Adrenal gland (tissue), 9 donors: ENCODE measurements at regions not wholly inside any gene's neighbourhood (a gene's known extent, or its start where the extent isn't known, plus 50 kb on each side); places are given as distances from the start of the nearest gene placed in this dataset.

Experiments used
- DNase-seq, 7 donors: peaks; one replicate each; pipeline ENCODE4 v3.0.0-alpha.2; 2019 to 2020
- H3K27ac ChIP-seq, 5 donors: fragments of 200-600 bp; sonication (generic) in 4 of 5; 1 replicate in 3 of 5; 2 replicates in 2 of 5; pipeline versions ENCODE4 v1.5.1 to v1.8.0; 2016 to 2020; ENCODE audit warnings: mild to moderate bottlenecking in 1 of 5
- H3K27me3 ChIP-seq: fragments of 200-600 bp; 2 replicates; pipeline ENCODE4 v1.8.0; 2021
- H3K36me3 ChIP-seq, 2 donors: fragments of 200-600 bp; replicated peaks in 1 of 2; 1 replicate in 1 of 2; 2 replicates in 1 of 2; pipeline versions ENCODE4 v1.5.1 to v1.8.0; 2018 to 2022
- H3K4me1 ChIP-seq, 2 donors: fragments of 200-600 bp; replicated peaks in 1 of 2; 1 replicate in 1 of 2; 2 replicates in 1 of 2; pipeline versions ENCODE4 v1.5.1 to v1.8.0; 2018 to 2021
- H3K4me3 ChIP-seq, 4 donors: fragments of 200-600 bp; sonication (generic) in 3 of 4; one replicate each; pipeline ENCODE4 v1.5.1; 2016 to 2018
- H3K9me3 ChIP-seq, 3 donors: fragments of 200-600 bp; sonication (generic) in 1 of 3; replicated peaks in 1 of 3; 1 replicate in 2 of 3; 2 replicates in 1 of 3; pipeline versions ENCODE4 v1.5.1 to v1.8.0; 2016 to 2021
- POLR2A ChIP-seq, 2 donors: fragments of 450-650 bp; IDR thresholded peaks; one replicate each; pipeline ENCODE4 v1.6.1; 2017; ENCODE audit warnings: antibody characterized with exemption in 2 of 2, mild to moderate bottlenecking in 2 of 2, moderate library complexity in 1 of 2
- WGBS, 4 donors: extraction: QIAGEN DNeasy Blood & Tissue Kit in 2 of 4; methylation state at CpG; one replicate each; pipeline versions ENCODE4 v1.1.5 to v1.1.7; 2013 to 2017; 5-methylcytosine and 5-hydroxymethylcytosine counted together
- intact Hi-C, 2 donors: fragments of 100-400 bp; cut with DNase I; formaldehyde crosslinking; loops; one replicate each; pipeline versions ENCODE4 v1.14.1 to v1.15.0; 2022 to 2023
- TF ChIP-seq, protein P1 (sequence below), 6 experiments: fragments of 450-650 bp in 4 of 6; fragments of 200-600 bp in 2 of 6; sonication (generic) in 1 of 6; IDR thresholded peaks; 1 replicate in 5 of 6; 2 replicates in 1 of 6; pipeline versions ENCODE4 v1.5.1 to v1.8.0; 2016 to 2021; ENCODE audit warnings: antibody characterized with exemption in 6 of 6, mild to moderate bottlenecking in 2 of 6, moderate library complexity in 1 of 6
- donor health status: healthy with polysubstance abuse.
- donor health status: Bipolar disorder and iron deficiency.
- donor health status: DM: yes; HTN: yes; CAD: no.
- donor health status: DM: no; HTN: no; CAD: no.
- donor health status: DM: no; HTN: no; CAD: no.

DNA sequence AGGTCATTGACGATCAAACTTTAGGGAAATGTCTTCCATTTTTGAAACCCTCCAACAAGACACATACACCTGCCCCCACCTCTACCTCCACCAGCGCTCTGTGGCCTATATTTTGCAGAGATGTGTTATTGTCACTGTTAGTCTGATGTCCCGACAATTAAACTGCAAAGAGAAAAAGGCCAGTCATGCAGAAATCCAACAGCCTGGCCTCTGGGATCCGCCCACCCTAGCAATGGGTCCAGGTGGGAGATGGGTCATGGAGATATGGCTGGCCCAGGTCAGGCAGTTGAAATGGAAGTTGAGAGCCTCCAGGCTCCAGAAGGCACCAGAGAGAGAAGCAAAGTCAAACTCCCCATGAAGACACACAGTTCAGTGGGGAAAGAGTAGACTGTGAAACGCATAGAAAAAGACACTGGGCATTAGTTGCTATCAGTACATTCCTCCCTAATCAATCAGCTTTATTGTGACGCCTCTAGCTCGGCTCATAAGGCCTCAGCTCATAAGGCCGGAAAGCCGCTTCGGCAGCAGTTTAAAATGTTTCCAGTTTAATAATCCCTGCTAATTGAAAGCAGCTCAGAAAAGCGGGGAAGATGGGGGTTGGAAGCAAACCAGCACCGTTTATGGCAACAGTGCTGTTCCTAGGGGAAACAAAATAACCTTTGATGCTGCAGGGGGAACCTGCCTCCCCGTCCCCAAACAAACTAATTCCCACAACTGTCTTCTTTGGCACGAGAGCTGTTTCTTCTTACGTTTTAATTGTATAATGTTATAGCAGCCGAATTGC lies 239.7 kb upstream of the ZNF507 start:
- Histone ChIP-seq H3K9me3 (no peaks in the 10 kb centered on the region), H3K4me1 (peaks cover 0 to 4% of the 10 kb centered on the region in 2 donors), H3K4me3 (no peak overlapping the region), H3K27ac (no peak overlapping the region), H3K36me3 (no peaks in the 10 kb centered on the region), H3K27me3 (peaks cover 28% of the 10 kb centered on the region)
- intact Hi-C loops, result no loop called here
- no peak for DNase-seq
- 76 to 88% (median 83%) methylated on average over 16 of the region's 16 CpGs for WGBS, 4 donors
- TF ChIP-seq, protein P1, sequence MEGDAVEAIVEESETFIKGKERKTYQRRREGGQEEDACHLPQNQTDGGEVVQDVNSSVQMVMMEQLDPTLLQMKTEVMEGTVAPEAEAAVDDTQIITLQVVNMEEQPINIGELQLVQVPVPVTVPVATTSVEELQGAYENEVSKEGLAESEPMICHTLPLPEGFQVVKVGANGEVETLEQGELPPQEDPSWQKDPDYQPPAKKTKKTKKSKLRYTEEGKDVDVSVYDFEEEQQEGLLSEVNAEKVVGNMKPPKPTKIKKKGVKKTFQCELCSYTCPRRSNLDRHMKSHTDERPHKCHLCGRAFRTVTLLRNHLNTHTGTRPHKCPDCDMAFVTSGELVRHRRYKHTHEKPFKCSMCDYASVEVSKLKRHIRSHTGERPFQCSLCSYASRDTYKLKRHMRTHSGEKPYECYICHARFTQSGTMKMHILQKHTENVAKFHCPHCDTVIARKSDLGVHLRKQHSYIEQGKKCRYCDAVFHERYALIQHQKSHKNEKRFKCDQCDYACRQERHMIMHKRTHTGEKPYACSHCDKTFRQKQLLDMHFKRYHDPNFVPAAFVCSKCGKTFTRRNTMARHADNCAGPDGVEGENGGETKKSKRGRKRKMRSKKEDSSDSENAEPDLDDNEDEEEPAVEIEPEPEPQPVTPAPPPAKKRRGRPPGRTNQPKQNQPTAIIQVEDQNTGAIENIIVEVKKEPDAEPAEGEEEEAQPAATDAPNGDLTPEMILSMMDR (IDR thresholded peaks at IDR 0.05), result no peak
- no peak for TF ChIP-seq POLR2A (IDR thresholded peaks at IDR 0.05)

DNA sequence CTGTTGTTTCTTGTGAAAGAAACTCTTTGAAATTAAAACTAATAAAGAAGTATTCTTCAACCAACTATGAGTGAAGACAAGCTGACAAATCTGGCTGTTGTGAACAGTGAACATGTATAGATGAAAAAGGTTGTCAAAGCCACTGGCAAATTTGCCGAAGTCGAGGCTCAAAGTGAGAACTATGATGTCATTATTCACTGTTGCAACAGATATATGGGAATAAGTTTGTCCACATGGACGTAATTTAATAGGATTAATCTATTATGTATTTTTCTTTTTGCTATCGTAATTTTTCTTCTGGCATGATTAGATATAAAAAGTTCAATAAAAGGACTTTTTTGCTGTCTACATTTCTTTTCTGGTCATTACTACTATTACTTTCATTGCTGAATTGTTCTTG lies 223.2 kb upstream of the ZNF507 start:
- H3K27ac ChIP-seq, result no peak overlapping the region
- TF ChIP-seq, protein P1 (IDR thresholded peaks at IDR 0.05), result no peak
- TF ChIP-seq POLR2A (IDR thresholded peaks at IDR 0.05), result no peak
- no peak for DNase-seq
- H3K4me3 ChIP-seq, result no peak overlapping the region
- 75 to 82% (median 81%) methylated on average over 4 of the region's 4 CpGs for WGBS, 4 donors
- peaks cover 6% of the 10 kb centered on the region for H3K27me3 ChIP-seq
- intact Hi-C loops, result no loop called here
- no peaks in the 10 kb centered on the region for H3K36me3 ChIP-seq
- H3K9me3 ChIP-seq, result no peaks in the 10 kb centered on the region
- H3K4me1 ChIP-seq, result no peaks in the 10 kb centered on the region

GRCh38 chr19:32123355-32123940 lies 222.0 kb upstream of the ZNF507 start:
- 76 to 83% (median 80%) methylated on average over 11 of the region's 11 CpGs for WGBS, 4 donors
- Histone ChIP-seq H3K27me3 (peaks cover 6% of the 10 kb centered on the region), H3K4me3 (no peak overlapping the region), H3K9me3 (no peaks in the 10 kb centered on the region), H3K36me3 (no peaks in the 10 kb centered on the region), H3K4me1 (no peaks in the 10 kb centered on the region), H3K27ac (no peak overlapping the region)
- intact Hi-C loops, result no loop called here
- TF ChIP-seq POLR2A (IDR thresholded peaks at IDR 0.05), result no peak
- TF ChIP-seq, protein P1 (IDR thresholded peaks at IDR 0.05), result no peak
- DNase-seq, result no peak

DNA sequence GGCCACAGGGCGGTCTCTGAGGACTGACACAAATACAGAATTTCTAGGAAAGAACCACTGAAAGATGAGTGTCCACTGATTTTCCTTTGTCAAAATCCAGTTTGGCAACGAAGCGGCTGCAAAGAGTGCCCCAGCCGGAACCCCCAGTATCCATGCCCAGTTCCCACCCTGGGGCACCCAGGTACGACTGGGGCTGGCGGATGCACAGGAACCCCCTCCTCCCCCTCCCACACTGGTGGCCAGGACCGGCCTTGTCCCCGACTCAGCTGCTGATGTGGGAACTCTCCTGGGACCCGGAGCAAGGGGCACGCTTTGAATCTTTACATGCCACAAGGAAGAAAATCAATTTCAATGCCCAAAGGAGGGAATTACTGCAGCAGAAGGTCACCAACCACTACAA lies 220.8 kb upstream of the ZNF507 start:
- no peaks in the 10 kb centered on the region for H3K36me3 ChIP-seq
- intact Hi-C loops, result no loop called here
- H3K27me3 ChIP-seq, result peaks cover 6% of the 10 kb centered on the region
- H3K9me3 ChIP-seq, result no peaks in the 10 kb centered on the region
- H3K4me3 ChIP-seq, result no peak overlapping the region
- TF ChIP-seq, protein P1 (IDR thresholded peaks at IDR 0.05), result no peak
- TF ChIP-seq POLR2A (IDR thresholded peaks at IDR 0.05), result no peak
- no peaks in the 10 kb centered on the region for H3K4me1 ChIP-seq
- DNase-seq, result no peak
- 76 to 93% (median 90%) methylated on average over 7 to 10 of the region's 10 CpGs for WGBS, 4 donors
- H3K27ac ChIP-seq, result no peak overlapping the region
